ENCODE measurements at regions not wholly inside any gene's neighbourhood (a gene's known extent, or its start where the extent isn't known, plus 50 kb on each side); places are given as distances from the start of the nearest gene placed in this dataset.

GRCh38 chr4:19285146-19285545 lies 966.6 kb upstream of the SLIT2 start:
- TF ChIP-seq, protein P1, sequence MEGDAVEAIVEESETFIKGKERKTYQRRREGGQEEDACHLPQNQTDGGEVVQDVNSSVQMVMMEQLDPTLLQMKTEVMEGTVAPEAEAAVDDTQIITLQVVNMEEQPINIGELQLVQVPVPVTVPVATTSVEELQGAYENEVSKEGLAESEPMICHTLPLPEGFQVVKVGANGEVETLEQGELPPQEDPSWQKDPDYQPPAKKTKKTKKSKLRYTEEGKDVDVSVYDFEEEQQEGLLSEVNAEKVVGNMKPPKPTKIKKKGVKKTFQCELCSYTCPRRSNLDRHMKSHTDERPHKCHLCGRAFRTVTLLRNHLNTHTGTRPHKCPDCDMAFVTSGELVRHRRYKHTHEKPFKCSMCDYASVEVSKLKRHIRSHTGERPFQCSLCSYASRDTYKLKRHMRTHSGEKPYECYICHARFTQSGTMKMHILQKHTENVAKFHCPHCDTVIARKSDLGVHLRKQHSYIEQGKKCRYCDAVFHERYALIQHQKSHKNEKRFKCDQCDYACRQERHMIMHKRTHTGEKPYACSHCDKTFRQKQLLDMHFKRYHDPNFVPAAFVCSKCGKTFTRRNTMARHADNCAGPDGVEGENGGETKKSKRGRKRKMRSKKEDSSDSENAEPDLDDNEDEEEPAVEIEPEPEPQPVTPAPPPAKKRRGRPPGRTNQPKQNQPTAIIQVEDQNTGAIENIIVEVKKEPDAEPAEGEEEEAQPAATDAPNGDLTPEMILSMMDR (IDR thresholded peaks at IDR 0.05 in 4 of 5, conservative IDR thresholded peaks at IDR 0.05 in 1 of 5), result no peak
- TF ChIP-seq POLR2A (IDR thresholded peaks at IDR 0.05), result no peak

Measured in gastrocnemius medialis (tissue), 4 donors.